H1 (cell line): ENCODE measurements at regions not wholly inside any gene's neighbourhood (a gene's known extent, or its start where the extent isn't known, plus 50 kb on each side); places are given as distances from the start of the nearest gene placed in this dataset.

Experiments used
- CTCF ChIA-PET: fragments of 300-600 bp; sonication (Branson Sonifier 250); formaldehyde crosslinking; loops from one replicate; lab custom pipeline; 2021; ENCODE audit not compliant: partially characterized antibody; lab: Charles Lee
- POLR2A ChIA-PET: fragments of 300-600 bp; sonication (Branson Sonifier 250); formaldehyde crosslinking; loops from one replicate; lab custom pipeline; 2021; ENCODE audit warnings: inconsistent platforms; ENCODE audit not compliant: partially characterized antibody; lab: Charles Lee
- DNase-seq, 2 experiments: peaks; one replicate each; pipeline versions ENCODE4 v3.0.0 to v3.0.0-alpha.2; 2010 to 2022; ENCODE audit warnings: low spot score in 2 of 2, low read depth in 1 of 2, mixed read lengths in 1 of 2
- FAIRE-seq: peaks from 2 replicates; lab custom pipeline; 2011; peaks lifted over from hg19 to GRCh38; lab: Jason Lieb, UNC
- H2AFZ ChIP-seq: 2 replicates; pipeline ENCODE4 v1.8.1; 2012; ENCODE audit warnings: low read length, inconsistent platforms
- H2AK5ac ChIP-seq: 2 replicates; pipeline ENCODE4 v1.6.1; 2013; ENCODE audit warnings: low read depth, low read length
- H2BK120ac ChIP-seq: replicated peaks from 2 replicates; pipeline ENCODE3; 2013; ENCODE audit warnings: low read depth, low read length, inconsistent platforms
- H2BK12ac ChIP-seq: 2 replicates; pipeline ENCODE4 v1.6.1; 2013; ENCODE audit warnings: low read depth, low read length
- H2BK15ac ChIP-seq: 2 replicates; pipeline ENCODE4 v1.6.1; 2013; ENCODE audit warnings: low read length
- H2BK20ac ChIP-seq: 2 replicates; pipeline ENCODE4 v1.6.1; 2013; ENCODE audit warnings: low read length
- H2BK5ac ChIP-seq: 2 replicates; pipeline ENCODE4 v1.6.1; 2013; ENCODE audit warnings: low read depth, low read length
- H3K14ac ChIP-seq: 2 replicates; pipeline ENCODE4 v1.6.1; 2013; ENCODE audit warnings: inconsistent platforms; ENCODE audit not compliant: insufficient read length
- H3K18ac ChIP-seq: 2 replicates; pipeline ENCODE4 v1.6.1; 2013; ENCODE audit warnings: low read length; ENCODE audit errors: extremely low read depth
- H3K23ac ChIP-seq: 2 replicates; pipeline ENCODE4 v1.6.1; 2013; ENCODE audit warnings: inconsistent platforms; ENCODE audit not compliant: insufficient read length
- H3K23me2 ChIP-seq: 2 replicates; pipeline ENCODE4 v1.6.1; 2013; ENCODE audit warnings: low read depth, low read length
- H3K27ac ChIP-seq: 2 replicates; pipeline ENCODE4 v1.6.1; 2011; ENCODE audit warnings: low read depth, low read length, inconsistent platforms
- H3K27me3 ChIP-seq, 4 experiments: replicated peaks in 1 of 4; 1 replicate in 1 of 4; 2 replicates in 3 of 4; pipeline versions ENCODE4 v1.6.1 to v1.8.1; 2011 to 2013; ENCODE audit warnings: low read length in 3 of 4, mild to moderate bottlenecking in 3 of 4, inconsistent platforms in 2 of 4, mixed read lengths in 2 of 4, moderate library complexity in 1 of 4; ENCODE audit not compliant: control insufficient read depth in 3 of 4, insufficient read depth in 3 of 4; ENCODE audit errors: extremely low read depth in 1 of 4
- H3K36me3 ChIP-seq, 4 experiments: 2 replicates each; pipeline versions ENCODE4 v1.6.1 to v1.8.1; 2011 to 2013; ENCODE audit warnings: mild to moderate bottlenecking in 4 of 4, low read length in 3 of 4, moderate library complexity in 2 of 4, control low read depth in 1 of 4, inconsistent platforms in 1 of 4; ENCODE audit not compliant: insufficient read depth in 4 of 4, control insufficient read depth in 2 of 4
- H3K4ac ChIP-seq: replicated peaks from 2 replicates; pipeline ENCODE3; 2013; ENCODE audit warnings: low read length, low read depth, mixed read lengths, inconsistent platforms; ENCODE audit not compliant: insufficient read length
- H3K4me1 ChIP-seq, 4 experiments: replicated peaks in 1 of 4; 1 replicate in 1 of 4; 2 replicates in 3 of 4; pipeline versions ENCODE4 v1.6.1 to v1.8.1; 2011 to 2013; ENCODE audit warnings: low read length in 3 of 4, inconsistent platforms in 2 of 4, mixed read lengths in 1 of 4; ENCODE audit not compliant: insufficient read depth in 4 of 4, control insufficient read depth in 3 of 4
- H3K4me2 ChIP-seq, 2 experiments: 2 replicates each; pipeline versions ENCODE4 v1.6.1 to v1.8.1; 2011 to 2013; ENCODE audit warnings: low read depth in 2 of 2, low read length in 2 of 2, control low read depth in 1 of 2, inconsistent platforms in 1 of 2, mild to moderate bottlenecking in 1 of 2; ENCODE audit not compliant: insufficient read depth in 1 of 2
- H3K4me3 ChIP-seq, 4 experiments: fragments of 200-600, 300-600 bp in 1 of 4; sonication (generic), shearing (Covaris generic), sonication (Bioruptor Twin) in 1 of 4; 2 replicates each; pipeline versions ENCODE4 v1.5.1 to v1.8.1; 2011 to 2016; ENCODE audit warnings: low read length in 4 of 4, low read depth in 3 of 4, control low read depth in 2 of 4, inconsistent platforms in 2 of 4, mild to moderate bottlenecking in 2 of 4, mixed read lengths in 1 of 4, moderate library complexity in 1 of 4; ENCODE audit not compliant: insufficient read depth in 2 of 4; ENCODE audit errors: extremely low read depth in 1 of 4
- H3K56ac ChIP-seq: replicated peaks from 2 replicates; pipeline ENCODE3; 2013; ENCODE audit warnings: low read depth, mild to moderate bottlenecking, mixed read lengths, low read length, inconsistent platforms; ENCODE audit not compliant: insufficient read length
- H3K79me1 ChIP-seq: 2 replicates; pipeline ENCODE4 v1.6.1; 2013; ENCODE audit warnings: low read depth, low read length, control low read depth
- H3K79me2 ChIP-seq, 2 experiments: 2 replicates each; pipeline versions ENCODE4 v1.6.1 to v1.8.1; 2012 to 2013; ENCODE audit warnings: low read length in 2 of 2, mild to moderate bottlenecking in 2 of 2, inconsistent platforms in 1 of 2; ENCODE audit not compliant: insufficient read depth in 2 of 2, control insufficient read depth in 1 of 2
- H3K9ac ChIP-seq, 4 experiments: replicated peaks in 1 of 4; 1 replicate in 1 of 4; 2 replicates in 3 of 4; pipeline versions ENCODE4 v1.6.1 to v1.8.1; 2011 to 2013; ENCODE audit warnings: low read depth in 3 of 4, low read length in 3 of 4, control low read depth in 2 of 4, mild to moderate bottlenecking in 2 of 4, moderate library complexity in 2 of 4, inconsistent platforms in 1 of 4; ENCODE audit errors: extremely low read depth in 1 of 4
- H3K9me3 ChIP-seq, 2 experiments: 2 replicates each; pipeline versions ENCODE4 v1.6.1 to v1.8.1; 2012 to 2013; ENCODE audit warnings: mild to moderate bottlenecking in 2 of 2, moderate library complexity in 2 of 2, control low read depth in 1 of 2, inconsistent platforms in 1 of 2, low read depth in 1 of 2, low read length in 1 of 2, mixed read lengths in 1 of 2; ENCODE audit not compliant: insufficient read depth in 2 of 2
- H4K20me1 ChIP-seq, 2 experiments: replicated peaks in 1 of 2; 2 replicates each; pipeline versions ENCODE3 to v1.8.1; 2011 to 2013; ENCODE audit warnings: inconsistent platforms in 2 of 2, low read length in 2 of 2, mild to moderate bottlenecking in 1 of 2; ENCODE audit not compliant: insufficient read depth in 2 of 2, control insufficient read depth in 1 of 2
- H4K5ac ChIP-seq: 2 replicates; pipeline ENCODE4 v1.6.1; 2013; ENCODE audit warnings: low read length, low read depth, mixed read lengths, inconsistent platforms; ENCODE audit not compliant: insufficient read length
- H4K8ac ChIP-seq: 2 replicates; pipeline ENCODE4 v1.8.0; 2013; ENCODE audit warnings: mild to moderate bottlenecking, moderate library complexity, low read length, inconsistent platforms; ENCODE audit not compliant: insufficient read depth; ENCODE audit errors: extremely low read depth
- H4K91ac ChIP-seq: replicated peaks from 2 replicates; pipeline ENCODE3; 2013; ENCODE audit warnings: low read length, mixed read lengths, inconsistent platforms; ENCODE audit not compliant: insufficient read length
- CBX8 ChIP-seq: fragments of 300-800, 300-1000 bp; sonication (generic); IDR thresholded peaks from 2 replicates; pipeline ENCODE4 v1.7.1; 2016; ENCODE audit warnings: low read depth, low read length, borderline replicate concordance
- CHD1 ChIP-seq: IDR thresholded peaks from 2 replicates; pipeline ENCODE4 v1.6.1; 2012; ENCODE audit warnings: low read depth, low read length, improper control_type of control experiment
- EP300 ChIP-seq, 2 experiments: IDR thresholded peaks; 1 replicate in 1 of 2; 2 replicates in 1 of 2; pipeline ENCODE4 v1.6.1; 2011 to 2012; ENCODE audit warnings: low read depth in 2 of 2, low read length in 2 of 2, mild to moderate bottlenecking in 2 of 2, borderline replicate concordance in 1 of 2, inconsistent platforms in 1 of 2, moderate library complexity in 1 of 2
- JUN ChIP-seq: IDR thresholded peaks from 2 replicates; pipeline ENCODE4 v1.6.1; 2011; ENCODE audit warnings: low read depth, mild to moderate bottlenecking, improper control_type of control experiment, low read length
- NANOG ChIP-seq: IDR thresholded peaks from 2 replicates; pipeline ENCODE4 v1.6.1; 2011; ENCODE audit warnings: low read length, low read depth, mild to moderate bottlenecking, inconsistent platforms; ENCODE audit not compliant: insufficient read depth, poor library complexity, severe bottlenecking
- POLR2AphosphoS5 ChIP-seq: IDR thresholded peaks from 2 replicates; pipeline ENCODE4 v1.6.1; 2011; ENCODE audit warnings: low read depth, low read length
- POU5F1 ChIP-seq: IDR thresholded peaks from 2 replicates; pipeline ENCODE4 v1.6.1; 2011; ENCODE audit warnings: low read depth, mild to moderate bottlenecking, low read length, moderate library complexity
- RFX5 ChIP-seq: IDR thresholded peaks from 2 replicates; pipeline ENCODE4 v1.6.1; 2011; ENCODE audit warnings: low read depth, low read length, improper control_type of control experiment, borderline replicate concordance
- RNF2 ChIP-seq: fragments of 200-900, 300-1000 bp; sonication (generic); IDR thresholded peaks from 2 replicates; pipeline ENCODE4 v1.7.1; 2016; ENCODE audit warnings: borderline replicate concordance, low read depth, mild to moderate bottlenecking, antibody characterized with exemption, low read length; ENCODE audit not compliant: poor library complexity, severe bottlenecking; ENCODE audit errors: missing control alignments
- WGBS, 2 experiments: shearing (Covaris generic) in 1 of 2; methylation state at CpG; one replicate each; pipeline versions ENCODE4 v1.1.6 to v1.1.7; 2013 to 2015; ENCODE audit warnings: low lambda C conversion rate in 2 of 2, mixed read lengths in 2 of 2, inconsistent platforms in 1 of 2, low coverage in 1 of 2, missing lambda C conversion rate in 1 of 2; ENCODE audit not compliant: insufficient replicate concordance in 2 of 2, insufficient coverage in 1 of 2, insufficient read length in 1 of 2; ENCODE audit errors: extremely low coverage in 1 of 2, missing lambda C conversion rate in 1 of 2; 5-methylcytosine and 5-hydroxymethylcytosine counted together

DNA sequence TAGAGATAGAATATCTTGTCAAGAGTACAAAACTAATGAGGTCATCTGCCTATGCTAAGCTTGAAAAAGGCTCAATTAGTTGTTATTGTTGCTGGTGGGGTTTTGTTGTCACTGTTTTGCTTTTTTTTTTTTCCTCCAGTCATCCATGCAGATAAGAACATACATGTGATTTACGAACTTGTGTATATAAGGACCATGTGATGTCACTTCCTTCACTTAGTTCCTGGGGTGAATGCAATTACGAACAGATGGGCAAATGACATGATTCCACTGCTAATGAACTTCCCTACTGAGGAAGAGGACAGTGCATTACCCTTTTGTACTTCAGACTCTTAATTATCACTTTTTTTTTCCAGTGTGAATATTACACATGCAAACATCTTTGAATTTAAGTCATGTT is 1175.3 kb upstream of the GJE1 start:
- H2BK12ac ChIP-seq = no peak overlapping the region
- H3K18ac ChIP-seq = no peak overlapping the region
- no peak overlapping the region for H2BK5ac ChIP-seq
- H3K9me3 ChIP-seq = no peaks in the 10 kb centered on the region
- no peak overlapping the region for H2AK5ac ChIP-seq
- no peak for TF ChIP-seq EP300 (IDR thresholded peaks at IDR 0.05; ENCODE audit: borderline replicate concordance in 1 of 2, low read depth in 2 of 2, low read length in 2 of 2)
- TF ChIP-seq RFX5 = no peak
- TF ChIP-seq CHD1 = no peak
- TF ChIP-seq POU5F1 = no peak
- TF ChIP-seq POLR2AphosphoS5 = no peak
- no peak for TF ChIP-seq NANOG
- no peak for TF ChIP-seq JUN
- TF ChIP-seq CBX8 = no peak
- TF ChIP-seq RNF2 = no peak
- no peak overlapping the region for H3K14ac ChIP-seq
- no peaks in the 10 kb centered on the region for H3K79me2 ChIP-seq
- no peak overlapping the region for H2AFZ ChIP-seq
- POLR2A ChIA-PET = no interaction called here
- no peaks in the 10 kb centered on the region for H3K27me3 ChIP-seq
- DNase-seq (no peak), FAIRE-seq (no peak)
- no peak overlapping the region for H2BK20ac ChIP-seq
- H3K36me3 ChIP-seq = no peaks in the 10 kb centered on the region
- H4K5ac ChIP-seq = no peak overlapping the region
- no peak overlapping the region for H3K4me3 ChIP-seq
- H3K4me1 ChIP-seq = no peaks in the 10 kb centered on the region
- H3K9ac ChIP-seq = no peak overlapping the region
- CTCF ChIA-PET = no interaction called here
- no peak overlapping the region for H2BK15ac ChIP-seq
- no peak overlapping the region for H2BK120ac ChIP-seq
- no peaks in the 10 kb centered on the region for H3K23me2 ChIP-seq
- no peak overlapping the region for H3K27ac ChIP-seq
- H4K20me1 ChIP-seq = no peaks in the 10 kb centered on the region
- H4K91ac ChIP-seq = no peak overlapping the region
- H4K8ac ChIP-seq = no peak overlapping the region
- H3K4ac ChIP-seq = no peak overlapping the region
- H3K4me2 ChIP-seq = no peak overlapping the region
- H3K56ac ChIP-seq = no peak overlapping the region
- 92% methylated on average over 1 of the region's 2 CpGs; no CpG with 5 or more reads in 1 of the 2 experiments for WGBS, 2 experiments
- no peak overlapping the region for H3K23ac ChIP-seq
- H3K79me1 ChIP-seq = no peaks in the 10 kb centered on the region
